ENCODE measurements at regions not wholly inside any gene's neighbourhood (a gene's known extent, or its start where the extent isn't known, plus 50 kb on each side); places are given as distances from the start of the nearest gene placed in this dataset.

DNA sequence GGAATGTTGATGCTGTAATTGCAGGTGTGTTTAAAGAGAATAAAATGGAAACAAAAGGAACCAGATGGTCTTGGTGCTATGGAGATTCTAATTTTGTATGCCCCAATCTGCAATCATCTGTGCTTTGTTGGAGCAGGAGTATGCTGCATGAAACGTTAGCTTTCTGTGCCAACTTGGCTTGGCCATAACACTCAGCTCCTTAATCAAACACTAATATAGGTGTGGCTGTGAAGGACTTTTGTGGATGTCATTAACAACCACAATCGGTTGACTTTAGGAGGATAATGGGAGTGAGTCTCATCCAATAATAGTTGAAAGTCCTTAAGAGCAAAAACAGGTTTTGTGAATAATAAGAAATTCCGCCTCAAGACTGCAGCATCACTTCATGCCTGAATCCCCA is 399.2 kb downstream of the NLGN4X start:
- Histone ChIP-seq H3K36me3 (ENCODE audit: insufficient read depth, low read length) (no peaks in the 10 kb centered on the region), H3K9me3 (ENCODE audit: low read length) (no peaks in the 10 kb centered on the region), H3K4me3 (ENCODE audit: low read length) (no peak overlapping the region), H3K27me3 (ENCODE audit: insufficient read depth, low read length, poor library complexity, severe bottlenecking) (no peaks in the 10 kb centered on the region), H3K4me1 (ENCODE audit: insufficient read depth, low read length) (no peaks in the 10 kb centered on the region), H3K27ac (ENCODE audit: low read depth, low read length) (no peak overlapping the region)
- H3K36me3 Mint-ChIP-seq: no peaks in the 10 kb centered on the region
- H3K27ac Mint-ChIP-seq: no peak overlapping the region
- no peaks in the 10 kb centered on the region for H3K4me1 Mint-ChIP-seq
- peaks cover 5 to 15% (median 6%) of the 10 kb centered on the region in 5 donors for H3K9me3 Mint-ChIP-seq
- CTCF ChIA-PET: no interaction called here
- no peak overlapping the region for H3K4me3 Mint-ChIP-seq
- DNase-seq: no peak
- H3K27me3 Mint-ChIP-seq: no peaks in the 10 kb centered on the region
- POLR2A ChIA-PET: no interaction called here

DNA sequence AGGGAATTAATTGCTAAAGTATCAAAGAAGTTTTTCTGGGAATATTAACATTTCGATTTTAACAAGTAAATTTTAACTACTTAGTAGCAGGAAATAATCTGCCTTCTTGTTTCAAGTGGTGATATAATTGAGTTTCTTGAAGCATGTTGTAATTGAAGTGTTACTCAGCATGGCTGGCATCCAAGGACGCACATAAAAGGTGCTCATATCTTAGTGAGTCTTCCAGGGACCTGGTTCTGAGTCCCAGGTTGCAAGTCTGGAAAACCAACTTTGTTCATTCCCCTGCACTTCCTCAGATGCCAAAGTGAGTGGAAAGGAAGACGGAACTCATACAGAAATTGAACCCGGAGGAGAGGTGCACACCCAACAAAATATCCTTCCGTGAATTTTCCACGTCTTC is 399.6 kb downstream of the NLGN4X start:
- H3K4me1 ChIP-seq (ENCODE audit: insufficient read depth, low read length): no peaks in the 10 kb centered on the region
- H3K9me3 ChIP-seq (ENCODE audit: low read length): no peaks in the 10 kb centered on the region
- H3K27me3 ChIP-seq (ENCODE audit: insufficient read depth, low read length, poor library complexity, severe bottlenecking): no peaks in the 10 kb centered on the region
- H3K4me3 ChIP-seq (ENCODE audit: low read length): no peak overlapping the region
- Mint-ChIP-seq H3K4me3 (no peak overlapping the region), H3K4me1 (no peaks in the 10 kb centered on the region), H3K9me3 (peaks cover 5 to 13% (median 6%) of the 10 kb centered on the region in 5 donors), H3K27me3 (no peaks in the 10 kb centered on the region), H3K36me3 (no peaks in the 10 kb centered on the region), H3K27ac (no peak overlapping the region)
- DNase-seq: no peak
- POLR2A ChIA-PET: no interaction called here
- H3K27ac ChIP-seq (ENCODE audit: low read depth, low read length): no peak overlapping the region
- no peaks in the 10 kb centered on the region for H3K36me3 ChIP-seq (ENCODE audit: insufficient read depth, low read length)
- CTCF ChIA-PET: no interaction called here

- H3K9me3 Mint-ChIP-seq: peaks cover 4 to 15% (median 6%) of the 10 kb centered on the region in 5 donors
- H3K27ac ChIP-seq (ENCODE audit: low read depth, low read length): no peak overlapping the region
- H3K4me3 ChIP-seq (ENCODE audit: low read length): no peak overlapping the region
- H3K36me3 ChIP-seq (ENCODE audit: insufficient read depth, low read length): no peaks in the 10 kb centered on the region
- no peaks in the 10 kb centered on the region for H3K27me3 Mint-ChIP-seq
- no peaks in the 10 kb centered on the region for H3K27me3 ChIP-seq (ENCODE audit: insufficient read depth, low read length, poor library complexity, severe bottlenecking)
- POLR2A ChIA-PET: no interaction called here
- CTCF ChIA-PET: no interaction called here
- H3K27ac Mint-ChIP-seq: no peak overlapping the region
- no peaks in the 10 kb centered on the region for H3K4me1 ChIP-seq (ENCODE audit: insufficient read depth, low read length)
- H3K4me1 Mint-ChIP-seq: no peaks in the 10 kb centered on the region
- H3K9me3 ChIP-seq (ENCODE audit: low read length): no peaks in the 10 kb centered on the region
- no peak for DNase-seq
- H3K4me3 Mint-ChIP-seq: no peak overlapping the region
- no peaks in the 10 kb centered on the region for H3K36me3 Mint-ChIP-seq
Measured at GRCh38 chrX:5823903-5824302, 404.8 kb downstream of the NLGN4X start.

DNA sequence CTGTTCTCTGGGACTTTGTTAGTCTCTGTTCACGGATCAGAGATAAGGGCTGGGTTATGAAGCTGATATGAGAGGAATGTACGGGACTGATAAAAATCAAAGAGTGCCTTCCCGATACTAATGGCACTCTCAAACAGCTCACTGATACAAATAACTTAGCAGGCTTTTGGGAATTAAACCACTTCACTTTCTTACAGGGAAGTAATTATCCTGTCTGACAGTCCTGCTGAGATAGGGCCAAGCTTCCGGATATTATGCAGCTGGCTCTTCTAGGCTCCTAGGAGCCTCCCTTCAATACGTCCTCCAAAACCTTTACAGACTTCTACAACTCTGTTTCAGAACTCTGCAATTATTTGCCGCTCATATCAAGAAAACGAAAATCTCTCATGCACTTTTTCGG is 418.0 kb downstream of the NLGN4X start:
- H3K4me1 ChIP-seq (ENCODE audit: insufficient read depth, low read length): no peaks in the 10 kb centered on the region
- no peaks in the 10 kb centered on the region for H3K27me3 ChIP-seq (ENCODE audit: insufficient read depth, low read length, poor library complexity, severe bottlenecking)
- no peaks in the 10 kb centered on the region for H3K9me3 ChIP-seq (ENCODE audit: low read length)
- H3K36me3 ChIP-seq (ENCODE audit: insufficient read depth, low read length): no peaks in the 10 kb centered on the region
- DNase-seq: no peak
- Mint-ChIP-seq H3K27ac (no peak overlapping the region), H3K9me3 (peaks cover 0 to 17% (median 6%) of the 10 kb centered on the region in 5 donors), H3K36me3 (no peaks in the 10 kb centered on the region), H3K4me1 (no peaks in the 10 kb centered on the region), H3K27me3 (no peaks in the 10 kb centered on the region), H3K4me3 (no peak overlapping the region)
- H3K27ac ChIP-seq (ENCODE audit: low read depth, low read length): no peak overlapping the region
- POLR2A ChIA-PET: no interaction called here
- H3K4me3 ChIP-seq (ENCODE audit: low read length): no peak overlapping the region
- CTCF ChIA-PET: no interaction called here

DNA sequence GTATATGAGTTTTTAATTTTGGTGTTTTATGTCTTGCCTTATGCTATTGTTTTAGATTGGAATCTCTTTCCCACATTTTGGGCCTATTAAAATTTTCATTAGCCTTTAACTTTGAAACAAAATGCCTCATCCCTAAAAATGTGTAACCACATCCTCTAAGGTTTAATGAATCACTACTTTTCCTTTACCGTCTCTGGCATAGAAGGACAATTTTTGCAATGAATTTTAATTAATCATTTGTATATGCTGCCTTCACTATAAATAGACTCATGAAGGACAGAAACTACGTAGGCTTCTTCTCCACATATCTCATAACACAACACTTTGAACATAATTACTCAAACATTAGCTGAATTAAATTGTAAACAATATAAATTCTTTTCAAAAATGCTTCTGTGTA is 421.5 kb downstream of the NLGN4X start:
- peaks cover 0 to 15% (median 2%) of the 10 kb centered on the region in 5 donors for H3K9me3 Mint-ChIP-seq
- H3K36me3 Mint-ChIP-seq: no peaks in the 10 kb centered on the region
- no peak overlapping the region for H3K4me3 Mint-ChIP-seq
- no peak for DNase-seq
- no peaks in the 10 kb centered on the region for H3K36me3 ChIP-seq (ENCODE audit: insufficient read depth, low read length)
- H3K27ac Mint-ChIP-seq: no peak overlapping the region
- no peaks in the 10 kb centered on the region for H3K9me3 ChIP-seq (ENCODE audit: low read length)
- H3K4me3 ChIP-seq (ENCODE audit: low read length): no peak overlapping the region
- no peaks in the 10 kb centered on the region for H3K27me3 Mint-ChIP-seq
- CTCF ChIA-PET: no interaction called here
- no peaks in the 10 kb centered on the region for H3K4me1 ChIP-seq (ENCODE audit: insufficient read depth, low read length)
- H3K27me3 ChIP-seq (ENCODE audit: insufficient read depth, low read length, poor library complexity, severe bottlenecking): no peaks in the 10 kb centered on the region
- POLR2A ChIA-PET: no interaction called here
- no peaks in the 10 kb centered on the region for H3K4me1 Mint-ChIP-seq
- no peak overlapping the region for H3K27ac ChIP-seq (ENCODE audit: low read depth, low read length)

DNA sequence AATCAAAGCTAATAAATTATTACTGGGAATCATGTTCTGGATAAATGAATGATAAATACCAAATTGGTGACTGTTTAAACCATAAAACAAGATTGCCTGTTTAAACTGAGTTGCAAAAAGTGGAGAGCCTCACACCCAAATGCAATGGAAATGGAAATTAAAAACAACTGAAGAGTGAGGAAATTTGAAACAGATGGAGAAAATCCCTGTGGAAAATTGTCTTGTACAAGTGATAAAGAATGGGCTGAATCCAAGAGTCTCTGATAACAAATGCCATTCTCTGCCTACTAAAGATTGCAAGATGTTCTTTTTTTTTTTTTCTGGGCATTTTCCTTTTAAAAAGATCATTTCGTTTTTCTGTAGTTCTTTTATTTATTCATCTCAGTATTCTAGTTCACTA is 426.3 kb downstream of the NLGN4X start:
- Histone ChIP-seq H3K27ac (ENCODE audit: low read depth, low read length) (no peak overlapping the region), H3K36me3 (ENCODE audit: insufficient read depth, low read length) (no peaks in the 10 kb centered on the region), H3K9me3 (ENCODE audit: low read length) (no peaks in the 10 kb centered on the region), H3K4me1 (ENCODE audit: insufficient read depth, low read length) (no peaks in the 10 kb centered on the region), H3K27me3 (ENCODE audit: insufficient read depth, low read length, poor library complexity, severe bottlenecking) (no peaks in the 10 kb centered on the region), H3K4me3 (ENCODE audit: low read length) (no peak overlapping the region)
- Mint-ChIP-seq H3K27me3 (no peaks in the 10 kb centered on the region), H3K9me3 (peaks cover 0 to 13% (median 3%) of the 10 kb centered on the region in 5 donors), H3K27ac (no peak overlapping the region), H3K4me3 (no peak overlapping the region), H3K36me3 (no peaks in the 10 kb centered on the region), H3K4me1 (no peaks in the 10 kb centered on the region)
- CTCF ChIA-PET: no interaction called here
- no peak for DNase-seq
- POLR2A ChIA-PET: no interaction called here

- H3K4me1 Mint-ChIP-seq: no peaks in the 10 kb centered on the region
- no peaks in the 10 kb centered on the region for H3K36me3 ChIP-seq (ENCODE audit: insufficient read depth, low read length)
- ChIA-PET CTCF (no interaction called here), POLR2A (no interaction called here)
- H3K27me3 Mint-ChIP-seq: no peaks in the 10 kb centered on the region
- no peaks in the 10 kb centered on the region for H3K36me3 Mint-ChIP-seq
- DNase-seq: no peak
- H3K9me3 Mint-ChIP-seq: peaks cover 0 to 11% (median 5%) of the 10 kb centered on the region in 5 donors
- H3K9me3 ChIP-seq (ENCODE audit: low read length): no peaks in the 10 kb centered on the region
- no peak overlapping the region for H3K4me3 Mint-ChIP-seq
- no peak overlapping the region for H3K4me3 ChIP-seq (ENCODE audit: low read length)
- no peak overlapping the region for H3K27ac Mint-ChIP-seq
- no peaks in the 10 kb centered on the region for H3K4me1 ChIP-seq (ENCODE audit: insufficient read depth, low read length)
- H3K27me3 ChIP-seq (ENCODE audit: insufficient read depth, low read length, poor library complexity, severe bottlenecking): no peaks in the 10 kb centered on the region
- no peak overlapping the region for H3K27ac ChIP-seq (ENCODE audit: low read depth, low read length)
Measured at GRCh38 chrX:5791721-5792120, 436.9 kb downstream of the NLGN4X start.

- Mint-ChIP-seq H3K36me3 (no peaks in the 10 kb centered on the region), H3K4me1 (no peaks in the 10 kb centered on the region)
- POLR2A ChIA-PET: no interaction called here
Measured at GRCh38 chrX:5788910-5789309, 439.8 kb downstream of the NLGN4X start.

DNA sequence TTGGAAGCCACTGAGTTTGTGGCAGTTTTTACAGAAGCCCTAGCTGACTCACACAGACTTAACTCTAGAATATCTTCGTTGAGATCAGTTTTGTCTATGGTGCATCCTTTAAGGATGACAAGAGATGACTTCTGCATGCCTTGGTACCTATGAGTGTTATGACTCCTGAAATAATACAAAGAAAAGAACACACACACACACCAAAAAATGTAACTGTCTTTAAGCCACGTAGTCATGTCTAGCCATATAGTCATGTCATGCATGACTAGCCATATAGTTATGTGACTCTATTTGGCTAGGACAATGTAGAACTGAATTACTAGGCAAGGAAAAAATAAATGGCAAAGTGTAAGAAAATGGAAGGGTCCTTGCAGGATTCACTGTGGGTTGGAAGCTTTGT is 447.8 kb downstream of the NLGN4X start:
- ChIA-PET CTCF (no interaction called here), POLR2A (no interaction called here)
- Mint-ChIP-seq H3K36me3 (no peaks in the 10 kb centered on the region), H3K27me3 (no peaks in the 10 kb centered on the region), H3K4me1 (no peaks in the 10 kb centered on the region), H3K27ac (no peak overlapping the region), H3K9me3 (peaks cover 0 to 16% (median 9%) of the 10 kb centered on the region in 5 donors), H3K4me3 (no peak overlapping the region)
- no peaks in the 10 kb centered on the region for H3K27me3 ChIP-seq (ENCODE audit: insufficient read depth, low read length, poor library complexity, severe bottlenecking)
- H3K36me3 ChIP-seq (ENCODE audit: insufficient read depth, low read length): no peaks in the 10 kb centered on the region
- no peak for DNase-seq
- H3K4me1 ChIP-seq (ENCODE audit: insufficient read depth, low read length): no peaks in the 10 kb centered on the region
- no peaks in the 10 kb centered on the region for H3K9me3 ChIP-seq (ENCODE audit: low read length)
- no peak overlapping the region for H3K4me3 ChIP-seq (ENCODE audit: low read length)
- H3K27ac ChIP-seq (ENCODE audit: low read depth, low read length): no peak overlapping the region

More at GRCh38 chrX:5788910-5789309, 439.8 kb downstream of the NLGN4X start:
- peaks cover 0 to 6% (median 3%) of the 10 kb centered on the region in 5 donors for H3K9me3 Mint-ChIP-seq
- H3K4me3 ChIP-seq (ENCODE audit: low read length): no peak overlapping the region
- DNase-seq: no peak
- H3K27me3 ChIP-seq (ENCODE audit: insufficient read depth, low read length, poor library complexity, severe bottlenecking): no peaks in the 10 kb centered on the region
- H3K4me1 ChIP-seq (ENCODE audit: insufficient read depth, low read length): no peaks in the 10 kb centered on the region
- H3K27ac ChIP-seq (ENCODE audit: low read depth, low read length): no peak overlapping the region
- no peaks in the 10 kb centered on the region for H3K36me3 ChIP-seq (ENCODE audit: insufficient read depth, low read length)
- H3K27ac Mint-ChIP-seq: no peak overlapping the region
- no peaks in the 10 kb centered on the region for H3K27me3 Mint-ChIP-seq
- CTCF ChIA-PET: no interaction called here
- no peak overlapping the region for H3K4me3 Mint-ChIP-seq
- no peaks in the 10 kb centered on the region for H3K9me3 ChIP-seq (ENCODE audit: low read length)

Measured in CD8-positive, alpha-beta memory T cell (primary cell).